PC-3 (cell line): ENCODE measurements at regions not wholly inside any gene's neighbourhood (a gene's known extent, or its start where the extent isn't known, plus 50 kb on each side); places are given as distances from the start of the nearest gene placed in this dataset.

Experiments
- EZH2 ChIP-seq: fragments of 300-600 bp; sonication (generic); IDR thresholded peaks from one replicate; pipeline ENCODE4 v1.6.1; 2017; ENCODE audit warnings: antibody characterized with exemption, mild to moderate bottlenecking, low read length; ENCODE audit not compliant: unreplicated experiment
- EZH2phosphoT487 ChIP-seq: fragments of 300-600 bp; sonication (generic); IDR thresholded peaks from 2 replicates; pipeline ENCODE4 v1.6.1; 2018; ENCODE audit warnings: mild to moderate bottlenecking, antibody characterized with exemption, low read length, borderline replicate concordance
- TF ChIP-seq, protein P1 (sequence below): fragments of 300-600 bp; sonication (generic); conservative IDR thresholded peaks from 2 replicates; pipeline ENCODE4 v1.5.1; 2017; ENCODE audit warnings: antibody characterized with exemption, low read depth, mild to moderate bottlenecking, low read length

- TF ChIP-seq, protein P1, sequence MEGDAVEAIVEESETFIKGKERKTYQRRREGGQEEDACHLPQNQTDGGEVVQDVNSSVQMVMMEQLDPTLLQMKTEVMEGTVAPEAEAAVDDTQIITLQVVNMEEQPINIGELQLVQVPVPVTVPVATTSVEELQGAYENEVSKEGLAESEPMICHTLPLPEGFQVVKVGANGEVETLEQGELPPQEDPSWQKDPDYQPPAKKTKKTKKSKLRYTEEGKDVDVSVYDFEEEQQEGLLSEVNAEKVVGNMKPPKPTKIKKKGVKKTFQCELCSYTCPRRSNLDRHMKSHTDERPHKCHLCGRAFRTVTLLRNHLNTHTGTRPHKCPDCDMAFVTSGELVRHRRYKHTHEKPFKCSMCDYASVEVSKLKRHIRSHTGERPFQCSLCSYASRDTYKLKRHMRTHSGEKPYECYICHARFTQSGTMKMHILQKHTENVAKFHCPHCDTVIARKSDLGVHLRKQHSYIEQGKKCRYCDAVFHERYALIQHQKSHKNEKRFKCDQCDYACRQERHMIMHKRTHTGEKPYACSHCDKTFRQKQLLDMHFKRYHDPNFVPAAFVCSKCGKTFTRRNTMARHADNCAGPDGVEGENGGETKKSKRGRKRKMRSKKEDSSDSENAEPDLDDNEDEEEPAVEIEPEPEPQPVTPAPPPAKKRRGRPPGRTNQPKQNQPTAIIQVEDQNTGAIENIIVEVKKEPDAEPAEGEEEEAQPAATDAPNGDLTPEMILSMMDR = no peak
- no peak for TF ChIP-seq EZH2
- no peak for TF ChIP-seq EZH2phosphoT487
These were observed 161.7 kb upstream of the ST6GALNAC5 start for GRCh38 chr1:76705560-76705959.
